ENCODE measurements at regions not wholly inside any gene's neighbourhood (a gene's known extent, or its start where the extent isn't known, plus 50 kb on each side); places are given as distances from the start of the nearest gene placed in this dataset.

GRCh38 chr10:64209561-64209960 lies 688.4 kb downstream of the REEP3 start:
- Histone ChIP-seq H3K9me3 (peaks cover 0 to 7% of the 10 kb centered on the region in 2 donors), H3K27me3 (no peaks in the 10 kb centered on the region), H3K4me3 (no peak overlapping the region), H3K27ac (peak overlapping the region in 1 of 2 donors; percentile 16), H3K36me3 (no peaks in the 10 kb centered on the region), H3K4me1 (no peaks in the 10 kb centered on the region)
- no peak for TF ChIP-seq CTCF (IDR thresholded peaks at IDR 0.05)
- DNase-seq (ENCODE audit: low spot score) = no peak

GRCh38 chr10:64210211-64210610 lies 689.0 kb downstream of the REEP3 start:
- Histone ChIP-seq H3K27me3 (no peaks in the 10 kb centered on the region), H3K27ac (no peak overlapping the region)

DNA sequence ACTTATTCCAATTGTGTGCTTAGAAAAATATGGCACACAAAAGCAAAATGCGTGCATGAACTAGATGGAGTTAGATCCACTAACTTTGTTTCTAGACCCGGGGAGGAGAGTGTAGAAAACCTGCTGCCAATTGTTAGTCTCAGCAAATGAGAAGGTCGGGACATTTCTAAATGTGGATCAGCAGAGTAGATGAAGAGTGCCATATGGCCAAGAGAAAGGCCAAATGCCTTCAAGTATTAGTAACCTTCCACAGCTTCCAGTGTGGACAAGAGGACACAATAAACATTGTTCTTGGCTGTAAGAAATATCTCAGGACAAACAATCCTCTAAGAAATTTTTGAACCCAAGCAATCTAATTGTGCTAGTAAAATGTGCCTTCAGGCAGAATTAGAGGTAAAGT lies 690.3 kb downstream of the REEP3 start:
- Histone ChIP-seq H3K36me3 (no peaks in the 10 kb centered on the region), H3K9me3 (peaks cover 0 to 7% of the 10 kb centered on the region in 2 donors), H3K4me3 (no peak overlapping the region), H3K27me3 (no peaks in the 10 kb centered on the region), H3K4me1 (no peaks in the 10 kb centered on the region), H3K27ac (no peak overlapping the region)
- TF ChIP-seq CTCF (IDR thresholded peaks at IDR 0.05) = no peak
- DNase-seq (ENCODE audit: low spot score) = no peak

More at GRCh38 chr10:64210211-64210610, 689.0 kb downstream of the REEP3 start:
- Histone ChIP-seq H3K4me1 (no peaks in the 10 kb centered on the region), H3K9me3 (peaks cover 0 to 7% of the 10 kb centered on the region in 2 donors), H3K4me3 (no peak overlapping the region), H3K36me3 (no peaks in the 10 kb centered on the region)
- TF ChIP-seq CTCF (IDR thresholded peaks at IDR 0.05) = no peak
- DNase-seq (ENCODE audit: low spot score) = no peak

DNA sequence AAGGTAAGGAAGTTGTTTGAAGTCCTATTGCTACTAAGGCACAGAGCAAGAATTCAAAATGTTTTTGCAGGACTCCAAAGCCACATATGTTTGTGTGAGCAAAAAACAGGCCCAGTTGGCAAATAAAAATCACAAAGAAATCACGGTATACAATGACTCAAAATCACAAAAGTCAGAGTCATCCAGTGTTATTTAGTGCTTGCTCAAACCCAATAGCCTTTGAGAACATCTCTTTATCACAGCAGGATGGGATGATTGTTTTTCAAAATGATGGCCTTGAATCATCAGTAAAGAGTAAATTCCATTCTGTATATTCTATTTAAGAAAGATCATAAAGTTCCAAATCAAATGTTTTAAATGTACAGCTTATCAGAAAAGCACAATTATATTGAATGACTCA lies 693.9 kb downstream of the REEP3 start:
- TF ChIP-seq CTCF (IDR thresholded peaks at IDR 0.05) = no peak
- no peak overlapping the region for H3K4me3 ChIP-seq
- H3K9me3 ChIP-seq = no peaks in the 10 kb centered on the region
- DNase-seq (ENCODE audit: low spot score) = no peak
- H3K4me1 ChIP-seq = no peaks in the 10 kb centered on the region
- no peak overlapping the region for H3K27ac ChIP-seq
- no peaks in the 10 kb centered on the region for H3K36me3 ChIP-seq
- H3K27me3 ChIP-seq = no peaks in the 10 kb centered on the region

- TF ChIP-seq CTCF (IDR thresholded peaks at IDR 0.05) = no peak
- Histone ChIP-seq H3K4me1 (no peaks in the 10 kb centered on the region), H3K27me3 (no peaks in the 10 kb centered on the region), H3K27ac (no peak overlapping the region), H3K9me3 (peaks cover under 1 to 9% of the 10 kb centered on the region in 2 donors), H3K4me3 (no peak overlapping the region), H3K36me3 (no peaks in the 10 kb centered on the region)
- no peak for DNase-seq (ENCODE audit: low spot score)
Observed at GRCh38 chr10:64219271-64220025, 698.2 kb downstream of the REEP3 start.

DNA sequence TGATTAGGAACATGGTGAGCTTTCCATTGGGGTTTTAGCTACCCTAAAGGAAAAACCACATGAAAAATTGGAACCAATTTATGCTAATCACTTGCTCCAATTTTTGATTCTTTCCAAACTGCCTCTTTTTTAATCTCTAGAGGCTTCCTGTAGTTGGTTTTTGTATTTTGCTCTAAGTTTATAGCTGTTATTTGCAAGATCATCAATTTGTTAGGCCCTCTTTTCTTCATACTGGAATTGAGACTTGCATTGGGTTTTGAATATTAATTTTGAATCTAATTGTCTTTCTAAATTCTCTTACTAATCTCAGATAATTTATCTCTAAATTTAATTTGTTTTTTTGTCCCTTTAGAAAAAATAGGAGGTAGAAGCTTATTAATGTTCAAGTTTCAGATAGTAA lies 713.3 kb downstream of the REEP3 start:
- no peak for TF ChIP-seq CTCF (IDR thresholded peaks at IDR 0.05)
- Histone ChIP-seq H3K36me3 (no peaks in the 10 kb centered on the region), H3K27ac (no peak overlapping the region), H3K4me1 (no peaks in the 10 kb centered on the region), H3K27me3 (no peaks in the 10 kb centered on the region), H3K9me3 (no peaks in the 10 kb centered on the region), H3K4me3 (no peak overlapping the region)
- no peak for DNase-seq (ENCODE audit: low spot score)
